ENCODE measurements at regions not wholly inside any gene's neighbourhood (a gene's known extent, or its start where the extent isn't known, plus 50 kb on each side); places are given as distances from the start of the nearest gene placed in this dataset.

DNA sequence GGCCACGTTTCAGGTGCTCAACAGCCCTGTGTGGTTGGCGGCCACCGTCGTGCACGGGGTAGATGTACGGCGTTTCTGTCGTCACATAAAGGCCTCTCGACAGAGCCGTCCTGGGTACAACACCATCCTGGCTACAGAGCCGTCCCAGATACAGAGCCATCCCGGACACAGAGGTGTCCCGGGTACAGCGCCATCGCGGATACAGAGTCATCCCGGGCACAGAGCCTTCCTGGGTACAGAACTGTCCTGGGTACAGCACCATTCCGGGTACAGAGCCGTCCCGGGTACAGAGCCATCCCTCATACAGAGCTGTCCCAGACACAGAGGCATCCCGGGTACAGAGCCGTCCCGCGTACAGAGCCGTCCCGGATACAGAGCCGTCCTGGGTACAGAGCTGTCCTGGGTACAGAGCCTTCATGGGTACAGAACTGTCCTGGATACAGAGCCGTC lies 222.7 kb upstream of the SOX1 start:
- Histone ChIP-seq H3K9me3 (ENCODE audit: control insufficient read depth in 4 of 4, low read length in 3 of 4) (no peaks in the 10 kb centered on the region), H3K36me3 (ENCODE audit: control insufficient read depth in 4 of 4, insufficient read depth in 3 of 4, low read depth in 1 of 4, low read length in 3 of 4) (no peaks in the 10 kb centered on the region), H3K27ac (ENCODE audit: low read depth in 1 of 2, low read length in 2 of 2) (no peak overlapping the region), H3K27me3 (ENCODE audit: control insufficient read depth in 4 of 4, insufficient read depth in 4 of 4, low read length in 3 of 4) (no peaks in the 10 kb centered on the region), H3K9ac (ENCODE audit: low read depth in 1 of 2, low read length in 2 of 2) (no peak overlapping the region), H3K4me3 (ENCODE audit: low read depth in 1 of 3, low read length in 3 of 3) (no peak overlapping the region), H3K4me1 (ENCODE audit: control insufficient read depth in 4 of 4, insufficient read depth in 4 of 4, low read length in 3 of 4) (no peaks in the 10 kb centered on the region)
- TF ChIP-seq, protein P1, sequence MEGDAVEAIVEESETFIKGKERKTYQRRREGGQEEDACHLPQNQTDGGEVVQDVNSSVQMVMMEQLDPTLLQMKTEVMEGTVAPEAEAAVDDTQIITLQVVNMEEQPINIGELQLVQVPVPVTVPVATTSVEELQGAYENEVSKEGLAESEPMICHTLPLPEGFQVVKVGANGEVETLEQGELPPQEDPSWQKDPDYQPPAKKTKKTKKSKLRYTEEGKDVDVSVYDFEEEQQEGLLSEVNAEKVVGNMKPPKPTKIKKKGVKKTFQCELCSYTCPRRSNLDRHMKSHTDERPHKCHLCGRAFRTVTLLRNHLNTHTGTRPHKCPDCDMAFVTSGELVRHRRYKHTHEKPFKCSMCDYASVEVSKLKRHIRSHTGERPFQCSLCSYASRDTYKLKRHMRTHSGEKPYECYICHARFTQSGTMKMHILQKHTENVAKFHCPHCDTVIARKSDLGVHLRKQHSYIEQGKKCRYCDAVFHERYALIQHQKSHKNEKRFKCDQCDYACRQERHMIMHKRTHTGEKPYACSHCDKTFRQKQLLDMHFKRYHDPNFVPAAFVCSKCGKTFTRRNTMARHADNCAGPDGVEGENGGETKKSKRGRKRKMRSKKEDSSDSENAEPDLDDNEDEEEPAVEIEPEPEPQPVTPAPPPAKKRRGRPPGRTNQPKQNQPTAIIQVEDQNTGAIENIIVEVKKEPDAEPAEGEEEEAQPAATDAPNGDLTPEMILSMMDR (IDR thresholded peaks at IDR 0.05; ENCODE audit: low read depth, low read length, missing input control) = no peak
- TF ChIP-seq RXRA (IDR thresholded peaks at IDR 0.05) (no peak), HNF4A (conservative IDR thresholded peaks at IDR 0.05) (no peak), SP1 (IDR thresholded peaks at IDR 0.05) (no peak), HNF4G (IDR thresholded peaks at IDR 0.05) (no peak), YY1 (IDR thresholded peaks at IDR 0.05) (no peak)
- TF ChIP-seq, protein P2, sequence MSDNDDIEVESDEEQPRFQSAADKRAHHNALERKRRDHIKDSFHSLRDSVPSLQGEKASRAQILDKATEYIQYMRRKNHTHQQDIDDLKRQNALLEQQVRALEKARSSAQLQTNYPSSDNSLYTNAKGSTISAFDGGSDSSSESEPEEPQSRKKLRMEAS (IDR thresholded peaks at IDR 0.05) = no peak
- TF ChIP-seq, protein P3, sequence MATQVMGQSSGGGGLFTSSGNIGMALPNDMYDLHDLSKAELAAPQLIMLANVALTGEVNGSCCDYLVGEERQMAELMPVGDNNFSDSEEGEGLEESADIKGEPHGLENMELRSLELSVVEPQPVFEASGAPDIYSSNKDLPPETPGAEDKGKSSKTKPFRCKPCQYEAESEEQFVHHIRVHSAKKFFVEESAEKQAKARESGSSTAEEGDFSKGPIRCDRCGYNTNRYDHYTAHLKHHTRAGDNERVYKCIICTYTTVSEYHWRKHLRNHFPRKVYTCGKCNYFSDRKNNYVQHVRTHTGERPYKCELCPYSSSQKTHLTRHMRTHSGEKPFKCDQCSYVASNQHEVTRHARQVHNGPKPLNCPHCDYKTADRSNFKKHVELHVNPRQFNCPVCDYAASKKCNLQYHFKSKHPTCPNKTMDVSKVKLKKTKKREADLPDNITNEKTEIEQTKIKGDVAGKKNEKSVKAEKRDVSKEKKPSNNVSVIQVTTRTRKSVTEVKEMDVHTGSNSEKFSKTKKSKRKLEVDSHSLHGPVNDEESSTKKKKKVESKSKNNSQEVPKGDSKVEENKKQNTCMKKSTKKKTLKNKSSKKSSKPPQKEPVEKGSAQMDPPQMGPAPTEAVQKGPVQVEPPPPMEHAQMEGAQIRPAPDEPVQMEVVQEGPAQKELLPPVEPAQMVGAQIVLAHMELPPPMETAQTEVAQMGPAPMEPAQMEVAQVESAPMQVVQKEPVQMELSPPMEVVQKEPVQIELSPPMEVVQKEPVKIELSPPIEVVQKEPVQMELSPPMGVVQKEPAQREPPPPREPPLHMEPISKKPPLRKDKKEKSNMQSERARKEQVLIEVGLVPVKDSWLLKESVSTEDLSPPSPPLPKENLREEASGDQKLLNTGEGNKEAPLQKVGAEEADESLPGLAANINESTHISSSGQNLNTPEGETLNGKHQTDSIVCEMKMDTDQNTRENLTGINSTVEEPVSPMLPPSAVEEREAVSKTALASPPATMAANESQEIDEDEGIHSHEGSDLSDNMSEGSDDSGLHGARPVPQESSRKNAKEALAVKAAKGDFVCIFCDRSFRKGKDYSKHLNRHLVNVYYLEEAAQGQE (IDR thresholded peaks at IDR 0.05) = no peak
- no peak for DNase-seq (ENCODE audit: low spot score)
- 93% methylated on average over 28 of the region's 28 CpGs for WGBS

GRCh38 chr13:111844682-111845081 lies 222.3 kb upstream of the SOX1 start:
- H3K9me3 ChIP-seq (ENCODE audit: control insufficient read depth in 4 of 4, low read length in 3 of 4) = no peaks in the 10 kb centered on the region
- no peak for TF ChIP-seq EGR1 (IDR thresholded peaks at IDR 0.05; ENCODE audit: low read depth in 2 of 2)
- TF ChIP-seq, protein P4, sequence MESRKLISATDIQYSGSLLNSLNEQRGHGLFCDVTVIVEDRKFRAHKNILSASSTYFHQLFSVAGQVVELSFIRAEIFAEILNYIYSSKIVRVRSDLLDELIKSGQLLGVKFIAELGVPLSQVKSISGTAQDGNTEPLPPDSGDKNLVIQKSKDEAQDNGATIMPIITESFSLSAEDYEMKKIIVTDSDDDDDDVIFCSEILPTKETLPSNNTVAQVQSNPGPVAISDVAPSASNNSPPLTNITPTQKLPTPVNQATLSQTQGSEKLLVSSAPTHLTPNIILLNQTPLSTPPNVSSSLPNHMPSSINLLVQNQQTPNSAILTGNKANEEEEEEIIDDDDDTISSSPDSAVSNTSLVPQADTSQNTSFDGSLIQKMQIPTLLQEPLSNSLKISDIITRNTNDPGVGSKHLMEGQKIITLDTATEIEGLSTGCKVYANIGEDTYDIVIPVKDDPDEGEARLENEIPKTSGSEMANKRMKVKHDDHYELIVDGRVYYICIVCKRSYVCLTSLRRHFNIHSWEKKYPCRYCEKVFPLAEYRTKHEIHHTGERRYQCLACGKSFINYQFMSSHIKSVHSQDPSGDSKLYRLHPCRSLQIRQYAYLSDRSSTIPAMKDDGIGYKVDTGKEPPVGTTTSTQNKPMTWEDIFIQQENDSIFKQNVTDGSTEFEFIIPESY (IDR thresholded peaks at IDR 0.05) = no peak
- no peak for TF ChIP-seq RXRA (IDR thresholded peaks at IDR 0.05)
- TF ChIP-seq, protein P2 (IDR thresholded peaks at IDR 0.05) = no peak
- no peak for TF ChIP-seq GABPA (IDR thresholded peaks at IDR 0.05 in 1 of 2, conservative IDR thresholded peaks at IDR 0.05 in 1 of 2)
- no peak for TF ChIP-seq SP1 (IDR thresholded peaks at IDR 0.05)
- no peak for TF ChIP-seq FOXA1 (IDR thresholded peaks at IDR 0.05)
- TF ChIP-seq, protein P1 (IDR thresholded peaks at IDR 0.05; ENCODE audit: low read depth, low read length, missing input control) = no peak
- no peak for TF ChIP-seq HNF4G (IDR thresholded peaks at IDR 0.05)
- no peak for TF ChIP-seq FOXA2 (IDR thresholded peaks at IDR 0.05)
- no peak for TF ChIP-seq TAF1 (conservative IDR thresholded peaks at IDR 0.05)
- TF ChIP-seq YY1 (IDR thresholded peaks at IDR 0.05) = no peak
- TF ChIP-seq RAD21 (IDR thresholded peaks at IDR 0.05) = no peak
- no peak for DNase-seq (ENCODE audit: low spot score)
- H3K27me3 ChIP-seq (ENCODE audit: control insufficient read depth in 4 of 4, insufficient read depth in 4 of 4, low read length in 3 of 4) = no peaks in the 10 kb centered on the region
- no peaks in the 10 kb centered on the region for H3K36me3 ChIP-seq (ENCODE audit: control insufficient read depth in 4 of 4, insufficient read depth in 3 of 4, low read depth in 1 of 4, low read length in 3 of 4)
- H3K4me3 ChIP-seq (ENCODE audit: low read depth in 1 of 3, low read length in 3 of 3) = no peak overlapping the region
- no peak overlapping the region for H3K9ac ChIP-seq (ENCODE audit: low read depth in 1 of 2, low read length in 2 of 2)
- no peak overlapping the region for H3K27ac ChIP-seq (ENCODE audit: low read depth in 1 of 2, low read length in 2 of 2)
- no peaks in the 10 kb centered on the region for H3K4me1 ChIP-seq (ENCODE audit: control insufficient read depth in 4 of 4, insufficient read depth in 4 of 4, low read length in 3 of 4)
- WGBS = 92% methylated on average over 20 of the region's 20 CpGs

Measured in liver (tissue), 8 donors.